NCI-H748 treated with DMSO at 0.1 percent for 48 hours (cell line): ENCODE measurements at regions not wholly inside any gene's neighbourhood (a gene's known extent, or its start where the extent isn't known, plus 50 kb on each side); places are given as distances from the start of the nearest gene placed in this dataset.

Source experiments
- DNase-seq: peaks from one replicate; lab custom pipeline; 2025; lab: John Stamatoyannopoulos, UW

GRCh38 chr13:50685491-50685890 lies 158.0 kb downstream of the DLEU7 start:
- peak; percentile 57 for DNase-seq

DNA sequence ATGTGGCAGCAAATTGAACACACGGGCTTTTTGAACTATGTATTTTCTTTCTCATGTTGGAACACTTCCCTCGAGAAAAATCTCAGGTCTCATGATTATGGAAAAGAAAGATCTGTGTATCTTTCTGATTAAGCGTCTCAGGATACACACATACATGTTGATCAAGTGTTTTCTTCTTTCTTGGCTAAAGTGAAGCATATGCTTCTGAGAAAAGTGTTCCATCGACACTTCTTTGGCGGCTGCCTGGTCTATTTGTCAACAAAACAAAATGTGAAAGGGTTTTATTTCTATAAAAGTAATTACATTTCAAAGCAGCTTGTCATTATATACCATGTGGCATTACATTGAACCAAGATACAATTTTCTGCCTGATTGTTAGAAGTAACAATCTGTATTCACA lies 157.5 kb downstream of the DLEU7 start:
- no peak for DNase-seq

- no peak for DNase-seq
These were observed 156.9 kb downstream of the DLEU7 start for GRCh38 chr13:50686551-50686950.

DNA sequence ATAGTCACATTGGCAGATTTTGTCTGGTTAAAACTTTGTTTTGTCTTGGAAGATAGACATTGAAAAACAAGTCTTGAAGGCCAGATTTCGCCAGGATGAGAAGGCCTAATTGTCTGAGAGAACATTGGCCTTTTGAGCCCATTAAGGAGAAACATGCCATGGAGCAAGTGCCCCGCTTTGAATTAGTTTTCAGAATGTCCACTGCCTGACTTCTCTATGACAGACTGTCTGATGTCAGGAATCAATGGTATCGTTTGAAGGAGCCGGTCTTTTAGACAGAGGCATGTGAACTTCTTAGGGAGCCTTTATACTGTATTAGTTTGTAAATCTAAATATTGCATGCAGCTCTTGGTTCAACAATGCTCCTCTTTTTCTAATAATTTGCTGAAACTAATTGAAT lies 155.9 kb downstream of the DLEU7 start:
- no peak for DNase-seq

- no peak for DNase-seq
These were observed 153.5 kb downstream of the DLEU7 start for GRCh38 chr13:50690006-50690405.

- DNase-seq, result no peak
These were observed 152.3 kb downstream of the DLEU7 start for GRCh38 chr13:50691176-50691680.

GRCh38 chr13:50691681-50692263 lies 151.7 kb downstream of the DLEU7 start:
- DNase-seq, result no peak

DNA sequence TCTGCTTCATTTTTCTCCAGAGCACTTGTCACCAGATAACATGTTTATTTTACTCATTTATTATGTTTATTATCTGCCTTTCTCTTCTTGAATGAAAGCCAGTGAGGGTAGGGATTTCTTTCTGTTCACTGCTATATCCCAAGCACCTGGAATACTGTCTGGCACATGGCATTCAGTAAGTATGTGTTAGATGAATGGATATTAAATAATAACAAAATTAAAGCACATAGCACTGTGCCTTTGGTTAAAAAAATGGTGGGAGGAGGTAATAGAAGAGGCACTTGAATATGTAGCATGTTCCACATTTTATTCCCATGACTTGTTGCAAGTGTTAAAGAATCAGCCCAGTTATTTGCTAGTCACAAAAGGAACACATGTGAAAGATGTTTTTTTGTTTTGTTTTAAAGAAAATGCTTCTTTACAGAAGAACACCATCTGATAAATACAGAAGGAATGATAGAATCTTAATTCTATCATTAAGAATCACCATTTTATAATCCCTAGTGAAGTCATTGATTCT lies 151.0 kb downstream of the DLEU7 start:
- no peak for DNase-seq

DNA sequence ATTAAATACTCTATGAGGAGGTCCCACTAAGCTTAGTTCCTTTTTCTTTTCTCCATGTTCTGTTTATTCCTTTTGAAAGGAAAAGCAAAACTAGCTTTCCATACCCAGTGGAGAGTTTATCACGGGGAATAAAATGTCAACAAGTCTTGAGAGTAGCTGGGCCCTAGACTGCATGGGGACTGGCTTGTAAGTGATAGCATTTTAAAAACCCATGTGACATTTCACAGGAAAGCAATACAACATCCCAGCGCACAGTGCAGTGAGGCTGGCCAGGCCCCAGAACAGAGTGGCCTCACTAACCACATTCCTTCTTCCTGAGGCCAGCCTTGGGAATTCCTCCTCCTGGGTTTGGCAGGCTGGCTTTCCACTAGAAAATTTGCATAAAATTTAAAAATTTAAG lies 149.8 kb downstream of the DLEU7 start:
- DNase-seq, result no peak

DNA sequence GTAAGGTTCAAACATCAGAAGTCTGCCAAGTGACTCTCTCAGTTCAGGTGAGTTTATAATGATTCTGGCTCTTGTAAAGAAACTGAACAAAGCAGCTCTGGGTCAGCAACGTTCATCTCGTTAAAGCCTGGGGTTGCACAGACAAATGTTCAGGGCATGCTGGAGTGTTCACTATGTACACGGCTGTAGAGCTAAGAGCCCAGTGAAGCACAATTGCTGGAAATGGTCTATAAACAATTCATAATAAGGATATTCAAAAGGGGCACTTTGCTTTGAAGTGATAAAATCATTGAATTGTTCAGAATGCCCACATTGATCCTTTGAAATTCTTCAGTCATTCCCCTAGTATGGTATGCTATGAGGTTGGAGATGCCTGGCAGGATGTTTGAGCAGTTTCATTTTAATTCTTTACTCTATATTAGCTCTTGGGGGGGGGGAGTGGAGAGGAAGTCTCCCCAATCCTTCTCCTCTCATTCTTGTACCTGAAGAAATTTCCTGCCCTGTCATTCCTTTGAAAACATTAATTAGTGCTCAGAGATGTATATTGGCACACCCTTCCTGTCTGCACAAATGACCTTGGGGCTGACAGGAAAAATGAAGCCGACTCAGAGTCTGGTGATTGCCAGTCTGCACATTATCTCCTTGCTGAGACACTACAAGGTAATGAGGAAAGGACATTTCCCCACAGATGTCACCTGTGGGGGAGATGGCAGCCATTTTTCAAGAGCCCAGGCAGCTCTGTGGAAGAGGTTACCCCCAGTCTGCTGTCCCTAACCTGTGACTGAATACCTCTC lies 145.5 kb downstream of the DLEU7 start:
- peak; percentile 43 for DNase-seq

DNA sequence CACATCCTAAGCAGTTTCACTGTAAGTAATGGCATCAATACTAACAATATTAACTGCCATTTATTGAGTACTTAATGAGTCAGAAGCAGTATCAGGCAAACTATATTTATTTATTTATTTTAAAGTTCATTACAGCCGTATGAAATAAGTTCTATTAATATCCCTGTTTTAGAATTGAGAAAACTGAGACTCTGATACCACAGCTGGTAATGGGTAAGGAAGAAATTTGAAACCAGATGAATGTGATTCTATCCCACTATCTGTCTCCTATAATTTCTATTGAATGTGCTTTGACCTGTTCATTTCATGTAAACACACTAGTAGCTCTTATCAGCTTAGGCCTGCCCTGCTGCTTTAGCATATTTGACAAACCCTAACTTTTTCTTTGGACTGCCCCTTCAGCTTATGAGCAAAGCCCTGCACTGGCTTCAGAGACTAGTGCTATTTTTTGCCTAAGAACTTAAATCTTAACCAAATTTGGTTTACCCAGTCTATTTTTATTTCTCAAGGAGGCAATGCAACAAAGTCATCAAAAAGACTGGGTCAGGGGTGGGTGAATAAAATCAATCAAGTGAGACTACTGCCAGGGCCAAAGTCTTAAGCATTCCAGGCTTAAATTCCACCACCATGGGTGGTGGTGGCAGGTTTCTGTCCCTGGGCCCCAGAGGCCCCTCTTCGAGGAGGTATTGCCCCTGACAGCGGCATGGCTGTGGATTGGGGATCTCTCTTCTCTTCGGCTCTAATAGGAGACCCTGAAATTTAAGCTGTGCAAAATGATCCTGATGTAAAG lies 143.4 kb downstream of the DLEU7 start:
- DNase-seq, result no peak

DNA sequence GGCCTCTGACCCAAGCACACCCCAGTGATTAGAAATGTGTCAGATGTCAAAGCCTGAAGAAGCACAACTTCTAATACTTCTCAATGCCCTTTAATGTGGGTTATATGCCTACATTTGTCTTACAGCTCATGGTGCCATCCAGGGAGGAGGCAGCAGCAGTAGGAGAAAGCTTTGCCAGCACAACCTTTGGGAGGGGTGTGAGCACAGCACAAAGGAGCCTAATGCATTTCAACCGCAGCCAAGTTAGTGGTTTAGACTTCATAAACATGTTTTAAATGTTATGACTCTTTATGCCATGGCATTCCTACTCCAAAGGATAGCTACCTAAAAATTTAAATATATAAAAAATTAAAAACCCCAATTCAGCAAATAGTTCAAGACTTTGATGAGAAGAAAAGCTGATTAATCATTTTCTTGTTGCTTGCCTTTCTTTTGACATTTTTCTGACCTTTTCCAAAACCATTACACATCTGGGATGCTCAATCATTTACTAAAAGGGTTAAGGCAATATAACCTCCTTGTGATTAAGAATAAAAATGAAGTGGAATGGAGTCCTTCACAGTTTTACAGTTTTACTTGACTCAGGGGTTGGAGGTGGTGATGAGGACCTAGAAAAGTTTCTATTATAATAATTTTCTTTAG lies 142.7 kb downstream of the DLEU7 start:
- no peak for DNase-seq

DNA sequence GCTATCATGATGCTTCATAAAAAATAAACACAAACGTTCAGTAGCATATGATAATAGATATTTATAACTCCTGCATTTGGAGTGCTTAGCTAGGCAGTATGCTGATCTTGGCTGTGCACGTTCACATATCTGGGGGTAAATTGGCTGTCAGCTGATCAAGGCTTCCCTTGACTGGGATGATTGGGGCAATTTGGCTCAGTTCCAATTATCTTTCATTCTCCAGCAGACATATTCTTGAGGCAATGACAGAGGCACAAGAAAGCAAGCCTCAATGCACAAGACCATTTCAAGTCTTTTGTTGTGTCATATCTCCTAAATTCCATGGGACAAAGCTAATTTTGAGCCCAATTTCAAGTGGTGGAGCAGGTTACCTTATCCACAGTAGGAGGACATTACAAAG lies 142.0 kb downstream of the DLEU7 start:
- DNase-seq, result no peak

GRCh38 chr13:50706505-50706904 lies 137.0 kb downstream of the DLEU7 start:
- no peak for DNase-seq

DNA sequence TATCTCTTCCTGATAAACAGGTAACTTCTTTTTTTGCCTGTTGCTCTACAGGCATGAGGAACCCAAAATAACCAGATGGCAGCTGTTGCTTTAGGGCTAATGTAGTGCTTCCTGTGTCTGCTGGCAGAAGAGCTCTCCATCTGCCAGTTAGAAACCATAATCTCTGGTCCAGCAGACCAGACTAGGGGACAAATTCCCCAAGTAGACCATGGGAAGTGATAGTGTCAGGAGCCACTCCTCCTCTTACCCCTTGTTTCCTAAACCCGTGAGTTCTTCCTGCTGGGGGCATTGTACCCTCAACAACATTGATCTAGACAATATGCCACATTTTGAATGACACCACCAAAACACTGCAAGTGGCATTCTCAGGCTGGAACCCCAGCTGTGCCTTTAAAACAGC lies 135.9 kb downstream of the DLEU7 start:
- no peak for DNase-seq

DNA sequence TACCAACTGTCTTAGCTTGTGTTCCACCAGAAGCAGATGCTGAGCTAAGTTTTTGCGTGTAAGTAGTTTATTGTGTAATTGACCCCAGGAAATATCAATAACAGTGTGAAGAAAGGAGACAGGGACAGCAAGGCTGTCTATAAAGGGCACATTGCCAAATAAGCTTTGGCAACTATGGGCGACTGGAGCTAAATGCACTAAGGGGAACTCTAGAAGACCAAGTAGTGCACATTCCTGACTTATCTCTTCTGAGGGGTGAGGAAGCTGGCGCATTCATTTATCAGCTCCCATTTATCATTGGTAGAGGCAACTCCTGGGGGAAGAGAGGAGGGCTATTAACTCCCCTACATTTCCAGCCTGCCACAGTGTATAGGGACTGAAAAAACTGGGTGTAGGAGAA lies 135.0 kb downstream of the DLEU7 start:
- no peak for DNase-seq

DNA sequence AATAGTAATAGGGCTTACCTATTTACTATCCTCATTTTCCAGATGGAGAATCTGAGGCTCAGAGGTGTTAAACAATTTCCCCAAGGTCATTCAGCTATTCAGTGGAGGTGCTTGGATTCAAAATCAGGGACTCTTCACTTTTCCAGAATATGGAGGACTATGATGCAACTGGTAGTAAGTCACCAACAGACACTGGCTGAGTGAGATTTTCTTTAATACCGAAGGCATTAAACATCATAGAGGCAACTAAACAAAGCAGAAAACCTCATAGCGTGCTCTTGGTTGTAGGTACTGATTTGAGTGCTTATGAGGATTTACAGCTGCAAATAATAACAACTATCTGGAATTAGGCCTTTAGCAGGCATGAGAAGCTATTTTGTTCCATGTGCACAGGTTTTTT lies 134.4 kb downstream of the DLEU7 start:
- DNase-seq, result no peak

GRCh38 chr13:50711131-50711815 lies 132.2 kb downstream of the DLEU7 start:
- DNase-seq, result no peak

GRCh38 chr13:50711996-50712395 lies 131.5 kb downstream of the DLEU7 start:
- no peak for DNase-seq

DNA sequence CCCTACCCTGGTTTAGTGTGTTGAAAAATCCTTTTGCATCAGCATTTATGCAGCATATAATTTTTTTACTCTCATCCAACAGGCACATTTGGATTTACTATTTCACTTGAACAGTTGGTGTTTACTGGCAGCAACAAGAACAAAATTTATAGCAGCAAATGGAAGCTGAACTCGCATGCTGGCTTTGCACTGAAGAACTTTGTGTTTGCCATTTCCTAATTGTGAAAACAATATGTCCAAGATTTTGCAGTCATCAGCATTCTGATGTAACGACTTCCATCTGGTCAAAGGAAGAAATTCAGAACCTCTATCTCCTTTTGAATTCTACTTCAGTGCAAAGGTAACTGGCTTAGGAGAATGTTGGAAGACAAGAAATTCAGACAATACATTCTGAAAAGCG lies 131.0 kb downstream of the DLEU7 start:
- no peak for DNase-seq

DNA sequence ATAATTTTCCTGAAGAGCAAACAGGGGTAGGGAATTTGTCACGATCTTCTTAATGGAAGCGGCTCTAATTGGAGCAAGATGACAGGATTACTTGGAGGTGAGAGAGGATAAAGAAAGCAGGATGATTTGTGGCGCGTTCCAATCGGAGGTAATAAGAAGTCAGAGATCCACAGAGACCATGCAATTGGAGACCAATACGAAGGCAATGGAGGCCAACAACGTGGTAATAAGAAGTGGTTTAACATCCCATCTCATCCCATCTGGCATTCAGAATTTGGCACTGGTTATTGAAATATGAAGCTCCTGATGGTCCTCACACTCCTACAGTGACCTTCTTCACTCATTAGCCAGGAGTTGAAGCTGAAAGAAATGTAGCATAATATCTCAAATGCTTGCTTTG lies 130.6 kb downstream of the DLEU7 start:
- no peak for DNase-seq
